HG02885 (cell line): ENCODE measurements at regions not wholly inside any gene's neighbourhood (a gene's known extent, or its start where the extent isn't known, plus 50 kb on each side); places are given as distances from the start of the nearest gene placed in this dataset.

Experiments used
- ATAC-seq: cut with Tn5 transposase; IDR thresholded peaks from one replicate; pipeline ENCODE4 v1.9.1; 2021; ENCODE audit warnings: mild to moderate bottlenecking; ENCODE audit not compliant: unreplicated experiment, poor library complexity

DNA sequence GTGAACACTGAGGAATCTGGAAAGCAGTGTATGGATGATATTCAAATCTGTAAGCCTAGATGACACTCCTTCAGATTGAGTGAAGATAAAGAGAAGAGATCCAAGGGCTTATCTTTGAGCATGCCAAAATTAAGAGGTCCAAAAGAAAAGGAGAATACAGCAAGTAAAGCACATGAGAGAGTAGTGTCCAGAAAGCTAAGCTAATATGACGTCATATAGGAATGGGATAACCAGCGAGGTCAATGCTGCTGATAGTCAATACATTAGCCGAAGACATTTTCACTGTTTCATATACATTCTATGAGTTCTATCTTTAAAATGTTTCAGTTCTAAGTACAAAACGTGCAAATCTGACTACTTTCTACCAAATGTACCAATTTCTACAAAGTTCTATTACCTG is 975.8 kb downstream of the TLE4 start:
- no peak for ATAC-seq

DNA sequence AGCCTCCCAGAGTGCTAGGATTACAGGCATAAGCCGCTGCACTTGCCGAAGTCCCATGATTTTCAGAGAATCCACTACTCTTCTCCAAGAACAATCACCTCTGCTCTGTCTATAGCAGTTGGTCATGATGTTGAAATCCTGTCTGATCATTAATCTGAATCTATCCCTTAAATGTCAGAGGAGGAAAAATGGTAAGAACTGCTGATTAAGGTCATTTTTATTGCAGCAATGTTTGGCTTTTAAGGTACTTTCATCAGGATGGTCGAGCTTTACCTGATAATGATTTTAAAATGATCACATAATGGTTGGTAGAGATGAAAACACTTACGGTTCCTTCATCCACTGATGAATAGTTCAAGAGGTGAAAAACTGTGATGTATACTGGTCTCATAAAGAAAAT is 968.6 kb downstream of the TLE4 start:
- no peak for ATAC-seq

- no peak for ATAC-seq
Measured at GRCh38 chr9:80538976-80539375, 967.2 kb downstream of the TLE4 start.

- ATAC-seq: no peak
Measured at GRCh38 chr9:80522465-80522864, 950.7 kb downstream of the TLE4 start.

GRCh38 chr9:80521151-80521550 is 949.4 kb downstream of the TLE4 start:
- ATAC-seq: no peak

DNA sequence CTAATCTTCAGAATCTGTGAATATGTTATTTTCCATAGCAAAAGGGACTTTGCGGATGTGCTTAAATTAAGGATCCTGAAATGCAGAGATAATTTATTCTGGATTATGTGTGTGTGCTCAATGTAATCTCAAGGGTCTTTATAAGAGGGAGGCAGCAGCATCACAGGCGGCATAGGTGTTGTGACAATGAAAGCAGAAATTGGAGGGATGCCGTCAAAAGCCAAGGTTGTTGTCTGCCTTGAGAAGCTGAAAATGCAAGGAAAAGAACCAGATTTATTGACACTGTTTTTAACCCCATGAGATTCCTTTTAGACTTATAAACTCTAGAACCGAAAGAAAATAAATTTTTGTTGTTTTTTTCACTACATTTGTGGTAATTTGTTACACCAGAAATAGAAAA is 948.5 kb downstream of the TLE4 start:
- ATAC-seq: no peak

GRCh38 chr9:80518441-80518840 is 946.7 kb downstream of the TLE4 start:
- ATAC-seq: no peak

GRCh38 chr9:80516679-80517078 is 944.9 kb downstream of the TLE4 start:
- ATAC-seq: no peak

DNA sequence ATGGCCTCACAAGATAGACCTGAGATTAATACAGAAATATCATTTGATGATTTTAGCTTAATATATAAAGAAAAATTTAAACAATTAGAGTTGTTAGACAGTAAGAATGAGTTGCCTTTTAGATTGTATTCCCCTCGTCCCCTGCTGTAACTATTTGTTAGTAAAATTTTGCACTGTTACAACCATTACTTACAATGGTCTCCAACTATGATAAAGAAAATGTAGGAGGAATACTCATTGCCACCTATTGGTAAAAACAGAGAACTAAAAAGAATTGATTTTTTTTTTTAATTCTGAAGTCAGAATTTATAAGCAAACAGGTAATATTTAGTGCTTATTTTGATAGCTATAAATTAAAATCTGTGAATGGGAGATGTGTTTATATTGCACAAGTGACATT is 937.6 kb downstream of the TLE4 start:
- ATAC-seq: no peak

DNA sequence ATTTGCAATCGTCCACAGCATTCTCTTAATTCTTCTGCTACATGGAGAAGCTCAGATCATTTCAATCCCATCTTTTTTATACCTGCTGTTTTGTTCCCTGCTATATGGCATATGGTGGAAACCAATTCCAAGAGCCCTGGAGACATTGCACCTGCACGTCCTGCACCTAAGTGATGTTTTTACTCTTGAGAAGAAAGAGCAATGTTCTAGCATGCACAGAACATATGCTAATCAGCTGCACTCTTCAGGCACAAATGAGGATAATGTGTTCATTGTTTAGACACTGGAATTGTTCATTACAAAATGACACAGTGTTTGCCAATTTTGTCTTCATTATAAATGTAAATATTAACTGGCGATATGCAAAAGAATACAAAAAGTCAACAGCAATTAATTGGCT is 935.8 kb downstream of the TLE4 start:
- ATAC-seq: no peak

DNA sequence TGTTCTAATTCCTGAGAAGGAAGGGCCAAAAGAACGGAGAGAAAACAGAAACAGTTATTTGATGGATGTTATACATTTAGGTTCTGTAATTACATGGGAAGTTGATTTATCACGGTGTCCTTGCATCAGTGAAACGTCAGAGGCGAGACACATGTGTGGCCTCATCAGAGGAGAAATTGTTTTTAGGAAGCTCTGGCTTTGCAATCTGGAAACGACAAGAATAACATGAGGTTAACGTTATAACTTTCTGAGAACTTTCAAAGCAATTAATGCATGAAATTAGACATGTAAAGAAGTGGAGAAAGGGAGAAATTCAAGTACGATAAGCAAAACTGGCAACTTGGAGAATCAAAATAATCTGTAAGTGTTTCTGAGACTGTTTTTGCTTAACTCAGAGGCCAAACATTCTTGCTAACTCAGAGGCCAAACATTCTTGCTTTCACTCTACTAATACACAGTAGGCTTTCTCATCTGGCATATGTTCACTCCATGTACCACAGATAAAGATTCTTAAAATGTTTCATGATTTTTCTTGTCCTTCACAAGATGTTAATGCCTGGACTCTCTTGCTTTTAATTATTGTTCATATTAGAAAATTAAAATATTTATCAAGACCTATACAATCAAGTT is 933.0 kb downstream of the TLE4 start:
- no peak for ATAC-seq

- no peak for ATAC-seq
Measured at GRCh38 chr9:80503671-80504281, 932.0 kb downstream of the TLE4 start.

DNA sequence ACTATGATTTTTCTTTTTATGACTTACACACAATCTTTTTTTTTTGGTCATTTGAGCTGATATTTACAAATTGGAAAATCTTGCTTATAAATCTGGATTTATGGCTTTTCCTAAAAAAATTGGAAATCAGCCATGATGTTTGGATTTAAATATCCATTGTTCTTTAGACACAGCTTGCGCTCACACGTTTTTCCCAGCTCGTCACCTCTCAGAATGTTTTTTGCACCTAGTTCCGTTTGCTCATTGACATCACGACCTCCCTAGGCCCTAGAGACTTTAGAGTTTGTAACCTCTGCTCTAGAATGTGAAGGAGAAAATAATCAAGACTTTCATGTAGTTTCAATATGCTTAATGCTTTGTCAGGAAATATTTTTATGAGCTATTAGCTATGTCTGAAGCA is 930.5 kb downstream of the TLE4 start:
- no peak for ATAC-seq

GRCh38 chr9:80501635-80502034 is 929.9 kb downstream of the TLE4 start:
- ATAC-seq: no peak

GRCh38 chr9:80500300-80500699 is 928.5 kb downstream of the TLE4 start:
- no peak for ATAC-seq

DNA sequence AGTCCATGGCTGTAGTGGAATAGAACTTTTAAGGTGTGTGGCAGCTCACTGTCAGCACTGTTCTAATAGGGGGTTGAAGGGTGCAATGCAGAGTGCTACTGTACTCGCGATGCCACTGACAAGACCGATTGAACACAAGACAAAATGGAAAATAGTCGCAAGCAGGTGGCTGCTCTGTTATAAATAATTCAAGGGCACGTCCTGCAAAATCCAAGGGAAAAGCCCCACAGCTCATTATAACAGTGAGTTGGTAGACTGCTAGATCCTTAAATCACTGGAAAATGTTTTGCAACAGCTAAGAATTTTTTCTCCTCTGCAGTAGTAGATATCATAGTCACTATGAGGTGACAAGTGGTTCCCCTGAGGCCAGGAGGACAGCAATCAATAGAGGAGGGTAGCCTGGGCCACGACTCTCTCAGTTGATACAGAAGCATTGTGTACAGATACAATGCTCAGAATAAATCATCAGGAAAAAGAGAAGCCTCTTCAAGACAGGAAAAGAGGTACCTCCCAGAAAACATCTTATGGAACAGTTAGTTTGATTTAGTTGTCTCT is 926.3 kb downstream of the TLE4 start:
- ATAC-seq: no peak

DNA sequence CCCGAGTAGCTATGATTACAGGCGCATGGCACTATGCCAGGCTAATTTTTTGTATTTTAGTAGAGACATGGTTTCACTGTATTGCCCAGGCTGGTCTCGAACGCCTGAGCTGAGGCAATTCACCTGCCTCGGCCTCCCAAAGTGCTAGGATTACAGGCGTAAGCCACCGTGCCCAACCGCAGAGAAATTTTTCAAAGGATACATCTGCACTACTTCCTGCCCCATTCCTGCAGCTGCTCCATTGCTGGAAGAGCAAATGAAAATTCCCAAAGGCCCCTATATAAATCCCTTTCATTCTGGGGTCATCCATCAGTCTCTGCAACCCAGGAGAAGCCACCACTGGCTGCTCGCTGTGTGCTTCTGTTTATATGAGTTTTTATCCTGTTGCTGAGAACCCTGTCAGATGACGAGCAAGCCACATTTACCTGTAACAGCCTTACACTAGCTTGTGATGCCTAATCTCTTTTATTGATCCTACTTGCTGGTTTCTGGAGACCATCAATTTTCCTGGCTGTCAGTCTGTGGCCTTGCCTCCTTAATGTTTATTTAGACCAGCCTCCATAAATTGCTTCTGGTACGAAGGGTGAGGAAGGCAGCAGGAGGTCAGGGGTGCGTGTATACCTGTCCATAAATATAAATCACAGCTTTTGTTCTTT is 925.3 kb downstream of the TLE4 start:
- ATAC-seq: no peak

GRCh38 chr9:80493258-80493657 is 921.5 kb downstream of the TLE4 start:
- no peak for ATAC-seq

DNA sequence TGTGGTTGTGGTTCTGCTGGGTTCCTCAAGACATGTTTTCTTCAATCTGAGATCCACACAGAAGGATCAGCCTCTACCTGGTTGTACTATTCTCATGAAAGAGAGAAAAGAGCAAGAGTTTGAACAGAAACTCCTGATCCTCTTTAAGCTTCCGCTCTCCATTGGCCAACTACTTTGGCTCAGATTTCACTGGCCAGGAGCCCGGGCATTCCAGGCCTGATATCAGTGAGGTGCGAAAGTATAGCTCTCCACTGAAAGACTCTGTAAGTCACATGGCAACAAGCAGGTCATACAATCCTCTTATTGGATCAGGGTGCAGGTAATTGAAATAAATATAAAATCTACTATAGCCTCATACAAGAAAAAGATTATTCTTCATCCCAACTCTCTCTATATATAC is 920.5 kb downstream of the TLE4 start:
- ATAC-seq: no peak

- ATAC-seq: no peak
Measured at GRCh38 chr9:80491086-80491696, 919.4 kb downstream of the TLE4 start.

- ATAC-seq: no peak
Measured at GRCh38 chr9:80489329-80489728, 917.6 kb downstream of the TLE4 start.
